Activated CD4-positive, alpha-beta T cell treated with anti-CD3 and anti-CD28 coated beads for 36 hours (primary cell): ENCODE measurements at regions not wholly inside any gene's neighbourhood (a gene's known extent, or its start where the extent isn't known, plus 50 kb on each side); places are given as distances from the start of the nearest gene placed in this dataset.
"Not testable (repeated sequence)": the region's sequence is repeated elsewhere in the genome, so short reads cannot be mapped to it uniquely, and the experiment has no call there.

ENCODE experiments used
- ATAC-seq: fragments of 200-7000 bp; cut with Tn5 transposase; one replicate; pipeline ENCODE4 v1.10.0; 2021; ENCODE audit warnings: mild to moderate bottlenecking, moderate library complexity
- CTCF ChIA-PET: fragments of 350-600 bp; sonication (Branson Sonifier 250); formaldehyde crosslinking; loops from one replicate; lab custom pipeline; 2021; ENCODE audit warnings: antibody characterized with exemption; lab: Charles Lee
- POLR2A ChIA-PET: fragments of 350-600 bp; sonication (Branson Sonifier 250); formaldehyde crosslinking; loops from one replicate; lab custom pipeline; 2021; ENCODE audit warnings: antibody characterized with exemption, inconsistent platforms; lab: Charles Lee
- DNase-seq: peaks from one replicate; pipeline ENCODE4 v3.0.0-alpha.2; 2020
- H3K27ac Mint-ChIP-seq: one replicate; pipeline ENCODE4 v1.8.0; 2021; ENCODE audit warnings: mixed read lengths
- H3K27me3 Mint-ChIP-seq: one replicate; pipeline ENCODE4 v1.8.0; 2021; ENCODE audit warnings: mixed read lengths
- H3K36me3 Mint-ChIP-seq: one replicate; pipeline ENCODE4 v1.8.0; 2021; ENCODE audit warnings: low read depth, mixed read lengths
- H3K4me1 Mint-ChIP-seq: one replicate; pipeline ENCODE4 v1.8.0; 2021; ENCODE audit warnings: mixed read lengths
- H3K4me3 Mint-ChIP-seq: one replicate; pipeline ENCODE4 v1.8.0; 2021; ENCODE audit warnings: mild to moderate bottlenecking, moderate library complexity, mixed read lengths
- H3K9me3 Mint-ChIP-seq: one replicate; pipeline ENCODE4 v1.8.0; 2021; ENCODE audit warnings: low read depth, mixed read lengths
- intact Hi-C, 2 experiments: fragments of 100-400 bp; cut with DNase I in 1 of 2; cut with micrococcal nuclease in 1 of 2; formaldehyde crosslinking; loops; one replicate each; pipeline versions ENCODE4 v1.14.2 to v1.15.1; 2022 to 2024; cut with DNase I, micrococcal nuclease

DNA sequence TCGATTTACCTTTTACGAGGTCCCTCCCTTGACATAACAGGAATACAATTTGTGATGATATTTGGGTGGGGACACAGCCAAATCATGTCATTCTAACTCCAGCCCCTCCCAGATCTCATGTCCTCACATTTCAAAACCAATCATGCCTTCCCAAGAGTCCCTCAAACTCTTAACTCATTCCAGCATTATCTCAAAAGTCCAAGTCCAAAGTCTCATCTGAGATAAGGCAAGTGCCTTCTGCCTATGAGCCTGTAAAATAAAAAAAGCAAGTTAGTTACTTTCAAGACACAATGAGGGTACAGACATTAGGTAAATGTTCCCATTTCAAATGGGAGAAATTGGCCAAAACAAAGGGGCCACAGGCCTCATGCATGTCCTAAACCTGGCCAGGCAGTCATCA is 381.1 kb downstream of the PIK3C3 start:
- no peak for ATAC-seq
- H3K9me3 Mint-ChIP-seq: peaks cover 2% of the 10 kb centered on the region
- H3K4me3 Mint-ChIP-seq: no peak overlapping the region
- H3K4me1 Mint-ChIP-seq: no peaks in the 10 kb centered on the region
- H3K27ac Mint-ChIP-seq: no peak overlapping the region
- no peak for DNase-seq
- H3K36me3 Mint-ChIP-seq: no peaks in the 10 kb centered on the region
- H3K27me3 Mint-ChIP-seq: peaks cover 4% of the 10 kb centered on the region
- intact Hi-C loops: no loop called here
- POLR2A ChIA-PET: no interaction called here
- CTCF ChIA-PET: no interaction called here

DNA sequence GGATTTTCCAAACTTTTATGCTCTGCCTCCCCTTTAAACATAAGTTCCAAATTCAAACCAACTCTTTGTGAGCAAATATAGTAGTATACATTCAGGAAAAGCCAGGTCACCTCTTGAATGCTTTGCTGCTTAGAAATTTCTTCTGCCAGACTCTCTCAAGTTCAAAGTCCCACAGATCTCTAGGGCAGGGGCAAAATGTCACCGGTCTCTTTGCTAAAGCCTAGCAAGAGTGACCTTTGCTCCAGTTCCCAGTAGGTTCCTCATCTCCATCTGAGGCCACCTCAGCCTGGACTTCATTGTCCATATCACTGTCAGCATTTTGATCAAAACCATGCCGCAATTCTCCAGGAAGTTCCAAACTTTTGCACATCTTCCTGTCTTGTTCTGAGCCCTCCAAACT is 382.3 kb downstream of the PIK3C3 start:
- DNase-seq, ATAC-seq, H3K4me1 Mint-ChIP-seq, CTCF ChIA-PET, H3K9me3 Mint-ChIP-seq, H3K27me3 Mint-ChIP-seq, H3K36me3 Mint-ChIP-seq, H3K4me3 Mint-ChIP-seq, H3K27ac Mint-ChIP-seq, intact Hi-C loops, POLR2A ChIA-PET: not testable (repeated sequence)

DNA sequence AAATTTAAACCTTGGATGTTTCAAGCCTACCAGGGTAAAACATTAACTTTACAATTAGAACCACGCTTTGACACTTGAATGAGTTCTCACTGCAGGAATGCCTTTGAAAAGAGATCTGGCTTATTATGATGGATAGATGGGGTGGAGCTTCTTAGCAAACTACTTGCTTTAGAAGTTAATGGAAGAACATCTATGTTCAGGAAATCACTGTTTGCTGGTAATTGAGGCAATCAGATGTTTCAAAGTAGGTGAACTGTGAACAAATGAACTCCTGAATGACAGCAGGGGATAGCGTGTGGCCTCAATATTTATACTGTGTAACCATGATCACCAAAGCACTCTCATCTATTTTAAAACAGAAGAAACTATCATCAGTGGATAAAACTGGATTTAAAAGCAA is 383.6 kb downstream of the PIK3C3 start:
- ATAC-seq (no peak), DNase-seq (no peak)
- Mint-ChIP-seq H3K4me3 (no peak overlapping the region), H3K36me3 (no peaks in the 10 kb centered on the region), H3K27me3 (peaks cover 4% of the 10 kb centered on the region), H3K27ac (no peak overlapping the region), H3K4me1 (no peaks in the 10 kb centered on the region), H3K9me3 (peaks cover 2% of the 10 kb centered on the region)
- ChIA-PET CTCF (no interaction called here), POLR2A (no interaction called here)
- intact Hi-C loops: no loop called here

DNA sequence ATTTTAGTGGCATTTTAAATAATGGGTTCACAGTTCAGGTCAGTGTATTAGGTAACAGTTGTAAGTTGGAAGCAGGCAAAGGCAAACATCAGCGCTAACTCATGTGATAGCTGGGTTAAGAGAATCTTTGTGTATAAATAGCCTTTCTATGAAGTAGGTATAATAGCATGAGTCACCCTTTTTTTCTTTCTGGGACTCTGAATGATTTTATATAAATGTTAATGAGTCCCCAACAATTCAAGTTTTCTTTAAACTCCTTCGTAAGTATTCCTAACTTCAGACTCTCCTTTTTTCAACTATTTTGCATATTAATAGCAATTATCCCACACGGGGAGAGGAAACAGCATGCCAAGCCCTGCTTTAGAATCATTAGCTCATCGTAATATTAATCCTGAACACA is 384.3 kb downstream of the PIK3C3 start:
- DNase-seq: no peak
- no peak for ATAC-seq
- Mint-ChIP-seq H3K36me3 (no peaks in the 10 kb centered on the region), H3K4me1 (no peaks in the 10 kb centered on the region), H3K27ac (no peak overlapping the region), H3K9me3 (peaks cover 2% of the 10 kb centered on the region), H3K27me3 (peaks cover 4% of the 10 kb centered on the region), H3K4me3 (no peak overlapping the region)
- intact Hi-C loops: no loop called here
- ChIA-PET POLR2A (no interaction called here), CTCF (interaction anchor here (0.7 to 0.8 kb wide), 2 partner anchors 41 to 1435 kb away, joined by 4 to 5 read pairs; no protein-coding TSS in a partner anchor)

DNA sequence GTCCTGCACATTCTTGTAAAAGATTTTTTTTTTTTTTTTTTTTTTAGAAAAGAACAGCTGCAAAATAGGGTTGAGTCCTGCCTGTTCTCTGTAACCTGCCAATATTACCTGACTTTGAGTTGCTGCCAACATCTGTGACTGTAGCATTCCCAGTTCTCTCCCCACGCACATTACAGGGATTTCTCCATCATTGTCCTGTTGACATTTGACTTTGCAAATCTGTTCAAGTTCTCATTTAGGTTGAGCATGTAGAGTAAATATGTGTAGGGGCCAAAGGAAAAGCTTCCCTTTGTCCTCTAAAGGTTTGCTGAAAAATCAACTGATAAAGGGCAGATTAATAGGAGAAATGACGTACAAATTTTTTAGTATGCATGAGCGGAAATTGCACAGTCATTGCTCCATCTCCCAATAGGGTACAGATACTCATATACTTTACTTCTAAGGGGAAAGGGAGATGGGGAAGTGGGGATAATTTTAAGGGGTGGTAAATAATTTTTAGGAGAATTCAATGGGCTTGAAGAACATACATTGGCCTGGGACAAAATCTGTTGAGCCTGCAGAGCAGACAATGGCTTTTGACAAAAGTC is 385.5 kb downstream of the PIK3C3 start:
- Mint-ChIP-seq H3K36me3 (no peaks in the 10 kb centered on the region), H3K9me3 (peaks cover 2% of the 10 kb centered on the region), H3K4me1 (no peaks in the 10 kb centered on the region), H3K27ac (no peak overlapping the region), H3K4me3 (no peak overlapping the region), H3K27me3 (peaks cover 3% of the 10 kb centered on the region)
- DNase-seq (no peak), ATAC-seq (no peak)
- CTCF ChIA-PET: interaction anchor here (0.6 to 0.7 kb wide), 3 partner anchors 42 to 1989 kb away, joined by 3 to 5 read pairs (median 4); no protein-coding TSS in a partner anchor
- POLR2A ChIA-PET: no interaction called here
- intact Hi-C loops: no loop called here

DNA sequence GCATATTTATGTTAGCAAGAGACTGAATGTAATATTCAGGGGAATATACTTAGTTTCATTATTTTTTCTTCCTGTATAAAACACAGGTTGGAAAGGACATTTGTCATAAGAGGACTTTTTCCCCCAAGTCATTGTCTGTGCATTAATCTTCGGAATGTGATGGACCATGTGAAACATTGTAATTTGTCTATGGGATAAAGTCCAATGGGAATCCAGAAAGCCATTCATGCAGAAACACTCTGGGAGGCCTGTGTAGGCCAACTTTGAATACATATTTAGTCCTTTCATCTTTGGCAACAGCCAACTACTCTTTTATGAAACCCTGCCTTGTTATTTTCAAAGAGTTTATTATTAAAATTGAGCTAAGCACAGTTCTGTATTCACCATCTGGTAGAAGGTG is 386.4 kb downstream of the PIK3C3 start:
- CTCF ChIA-PET: interaction anchor here (0.7 kb wide), 1 partner anchor 1988 kb away, joined by 5 read pairs; no protein-coding TSS in a partner anchor
- no peak overlapping the region for H3K27ac Mint-ChIP-seq
- intact Hi-C loops: no loop called here

DNA sequence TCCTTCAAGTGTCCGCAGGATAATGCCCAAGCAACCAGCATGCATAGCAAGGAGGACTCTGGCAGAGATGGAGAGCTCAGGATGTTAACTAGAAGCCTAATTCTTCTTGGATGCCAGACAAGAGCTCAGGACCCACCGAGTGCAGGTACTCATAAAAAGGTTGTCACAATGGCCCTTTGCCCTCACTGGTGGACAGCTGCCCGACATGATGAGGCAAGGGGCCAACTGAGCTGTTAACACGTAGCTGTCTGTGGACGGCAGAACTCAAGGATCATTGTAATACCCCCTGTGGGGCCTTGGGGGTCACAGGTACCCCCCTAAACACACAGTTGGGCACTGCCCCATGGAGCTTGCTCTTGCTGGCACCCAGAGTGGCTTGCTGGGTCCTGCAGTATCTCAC is 393.7 kb downstream of the PIK3C3 start:
- Mint-ChIP-seq H3K36me3 (no peaks in the 10 kb centered on the region), H3K27me3 (no peaks in the 10 kb centered on the region), H3K4me1 (no peaks in the 10 kb centered on the region), H3K9me3 (no peaks in the 10 kb centered on the region), H3K4me3 (no peak overlapping the region), H3K27ac (no peak overlapping the region)
- DNase-seq: no peak
- ATAC-seq: no peak
- intact Hi-C loops: no loop called here
- CTCF ChIA-PET: no interaction called here
- POLR2A ChIA-PET: no interaction called here

More for the DNA sequence above, 386.4 kb downstream of the PIK3C3 start:
- no peaks in the 10 kb centered on the region for H3K27me3 Mint-ChIP-seq
- H3K36me3 Mint-ChIP-seq: no peaks in the 10 kb centered on the region
- ATAC-seq: no peak
- H3K9me3 Mint-ChIP-seq: peaks cover 2% of the 10 kb centered on the region
- no peak for DNase-seq
- H3K4me3 Mint-ChIP-seq: no peak overlapping the region
- POLR2A ChIA-PET: no interaction called here
- no peaks in the 10 kb centered on the region for H3K4me1 Mint-ChIP-seq

DNA sequence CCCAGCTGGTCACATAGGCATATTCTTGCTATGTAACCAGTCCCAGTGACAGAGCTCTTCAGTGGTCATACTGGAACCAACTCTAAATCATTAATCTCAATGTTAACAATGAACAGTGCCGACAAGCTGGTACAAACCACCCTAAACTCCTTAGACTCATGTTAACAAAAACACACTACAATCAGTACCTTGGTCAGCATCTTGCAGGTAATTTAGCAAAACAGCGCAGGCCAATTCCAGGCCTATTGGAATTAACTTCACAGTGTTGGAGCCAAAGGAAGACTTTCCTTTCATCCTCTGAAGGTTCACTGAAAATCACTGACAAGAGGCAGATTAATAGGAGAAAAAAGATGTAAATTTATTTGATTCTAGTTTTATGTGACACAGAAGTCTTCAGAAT is 396.4 kb downstream of the PIK3C3 start:
- CTCF ChIA-PET: no interaction called here
- POLR2A ChIA-PET: no interaction called here
- no peak for ATAC-seq

DNA sequence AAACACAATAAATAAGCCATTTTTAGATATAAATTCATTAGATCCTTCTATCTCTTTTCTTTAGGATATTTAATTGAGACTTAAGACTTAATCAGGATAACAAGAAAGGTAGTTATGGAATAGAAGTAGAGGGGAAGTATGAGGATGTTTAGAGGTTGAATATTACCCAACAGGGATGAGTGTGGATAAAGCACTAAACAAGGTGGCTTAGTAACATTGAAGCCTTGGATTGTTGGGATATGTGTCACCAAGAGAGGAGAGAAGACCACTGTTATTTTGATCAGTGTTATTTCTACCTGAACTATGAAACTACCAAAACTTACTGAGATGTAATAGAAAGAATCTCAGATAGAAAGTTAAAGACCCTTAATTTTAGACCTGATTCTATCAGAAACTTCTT is 405.7 kb downstream of the PIK3C3 start:
- no peak overlapping the region for H3K27ac Mint-ChIP-seq
- no peaks in the 10 kb centered on the region for H3K4me1 Mint-ChIP-seq
- no peak for DNase-seq
- no peak overlapping the region for H3K4me3 Mint-ChIP-seq
- H3K9me3 Mint-ChIP-seq: no peaks in the 10 kb centered on the region
- ATAC-seq: no peak
- ChIA-PET POLR2A (no interaction called here), CTCF (no interaction called here)
- intact Hi-C loops: no loop called here
- H3K27me3 Mint-ChIP-seq: no peaks in the 10 kb centered on the region
- no peaks in the 10 kb centered on the region for H3K36me3 Mint-ChIP-seq

More for the DNA sequence above, 396.4 kb downstream of the PIK3C3 start:
- H3K27me3 Mint-ChIP-seq: no peaks in the 10 kb centered on the region
- no peaks in the 10 kb centered on the region for H3K4me1 Mint-ChIP-seq
- H3K27ac Mint-ChIP-seq: no peak overlapping the region
- no peak for DNase-seq
- intact Hi-C loops: no loop called here
- no peaks in the 10 kb centered on the region for H3K9me3 Mint-ChIP-seq
- no peaks in the 10 kb centered on the region for H3K36me3 Mint-ChIP-seq
- H3K4me3 Mint-ChIP-seq: no peak overlapping the region

DNA sequence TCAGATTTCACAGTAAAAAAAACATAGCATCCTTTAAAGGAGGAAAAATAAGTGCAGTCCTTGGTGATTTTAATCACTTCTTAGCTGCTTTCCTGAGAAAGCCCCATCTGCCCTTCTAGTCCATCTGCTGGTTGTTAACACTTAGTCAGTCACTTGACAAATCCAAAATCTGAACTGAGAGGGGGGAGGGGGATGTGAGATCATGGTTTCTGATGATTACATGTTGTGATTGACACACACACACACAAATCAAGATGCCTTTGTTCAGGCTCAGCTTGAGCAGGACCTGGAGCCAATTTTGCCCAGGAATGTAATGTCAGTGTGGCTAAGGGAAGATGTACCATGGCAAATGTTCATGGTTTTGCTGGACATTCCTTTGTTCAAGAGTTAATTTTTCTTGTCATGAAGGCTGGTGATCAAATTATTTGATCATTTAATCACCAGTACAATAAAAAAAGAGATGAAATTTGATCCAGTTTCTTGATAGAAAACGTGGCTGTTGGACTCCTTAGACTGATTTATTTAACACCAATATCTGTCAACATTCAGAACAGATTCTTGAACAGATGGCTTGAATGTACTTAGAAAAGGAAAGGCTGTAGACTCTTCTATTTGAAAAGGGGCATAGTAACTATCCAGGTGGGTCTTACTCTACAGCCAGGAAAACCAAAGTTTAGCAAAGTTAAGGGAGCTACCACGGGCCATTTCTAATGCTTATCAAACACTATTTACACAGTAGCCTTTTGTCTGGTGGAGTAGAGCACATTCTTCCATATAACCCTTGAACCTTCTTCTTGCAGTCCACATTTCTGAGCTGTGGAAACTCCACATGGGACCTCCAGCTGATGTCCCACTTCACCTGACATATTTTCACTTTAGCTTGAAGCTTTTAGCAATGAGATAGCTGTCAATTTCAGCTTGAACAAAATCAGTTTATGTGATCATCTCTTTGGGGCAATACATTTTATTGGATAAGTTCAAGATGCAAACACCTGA is 408.7 kb downstream of the PIK3C3 start:
- Mint-ChIP-seq H3K27ac (no peak overlapping the region), H3K4me3 (no peak overlapping the region), H3K4me1 (no peaks in the 10 kb centered on the region), H3K36me3 (no peaks in the 10 kb centered on the region), H3K9me3 (no peaks in the 10 kb centered on the region), H3K27me3 (no peaks in the 10 kb centered on the region)
- ChIA-PET POLR2A (no interaction called here), CTCF (interaction anchor here (0.9 kb wide), 1 partner anchor 310 kb away, joined by 3 read pairs; no protein-coding TSS in a partner anchor)
- DNase-seq (no peak), ATAC-seq (no peak)
- intact Hi-C loops: no loop called here

DNA sequence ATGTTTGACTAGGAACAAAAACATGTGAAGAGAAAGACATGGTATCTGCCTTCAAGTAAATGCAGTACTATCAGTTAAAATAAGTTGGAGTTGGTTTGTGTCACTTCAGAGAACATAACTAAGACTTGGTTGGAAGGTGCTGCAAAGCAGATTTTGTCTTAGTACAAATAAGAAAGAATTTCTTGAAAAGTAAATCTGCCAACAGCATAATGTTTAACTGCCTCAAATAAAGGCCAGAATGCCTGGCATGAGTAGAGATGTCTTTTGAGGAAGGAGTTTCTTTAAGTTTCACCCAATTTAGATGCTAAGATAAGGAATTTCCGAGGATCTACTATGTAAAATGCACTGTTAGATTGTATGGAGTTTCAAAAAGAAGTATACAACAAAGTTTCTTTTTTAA is 409.7 kb downstream of the PIK3C3 start:
- POLR2A ChIA-PET: no interaction called here

DNA sequence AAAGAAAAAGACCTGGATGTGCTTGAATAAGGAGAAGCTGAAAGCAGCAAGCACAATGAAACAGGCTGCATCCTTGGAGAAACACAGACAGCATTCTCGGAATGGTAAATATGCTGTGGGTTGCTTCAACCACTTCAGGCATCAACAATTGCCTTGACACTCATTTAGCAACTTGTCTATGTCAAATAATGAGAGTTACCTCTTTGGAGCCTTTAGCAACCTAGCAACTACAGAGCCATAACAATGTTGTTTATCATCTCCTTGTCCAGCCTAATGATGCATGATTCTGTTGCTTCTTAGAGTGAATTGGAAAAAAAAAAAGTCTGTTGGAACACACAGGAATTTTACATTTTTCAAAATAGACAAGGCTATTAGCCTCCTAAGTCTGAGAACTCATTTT is 410.6 kb downstream of the PIK3C3 start:
- H3K9me3 Mint-ChIP-seq: no peaks in the 10 kb centered on the region
- no peaks in the 10 kb centered on the region for H3K4me1 Mint-ChIP-seq
- DNase-seq (no peak), ATAC-seq (no peak)
- POLR2A ChIA-PET: no interaction called here
- H3K36me3 Mint-ChIP-seq: no peaks in the 10 kb centered on the region
- H3K4me3 Mint-ChIP-seq: no peak overlapping the region
- CTCF ChIA-PET: no interaction called here
- H3K27me3 Mint-ChIP-seq: no peaks in the 10 kb centered on the region
- H3K27ac Mint-ChIP-seq: no peak overlapping the region
- intact Hi-C loops: no loop called here

More for the DNA sequence above, 409.7 kb downstream of the PIK3C3 start:
- Mint-ChIP-seq H3K4me1 (no peaks in the 10 kb centered on the region), H3K36me3 (no peaks in the 10 kb centered on the region), H3K27me3 (no peaks in the 10 kb centered on the region), H3K4me3 (no peak overlapping the region), H3K27ac (no peak overlapping the region), H3K9me3 (no peaks in the 10 kb centered on the region)
- intact Hi-C loops: no loop called here
- DNase-seq (no peak), ATAC-seq (no peak)
- CTCF ChIA-PET: no interaction called here
